Astrocyte (in vitro differentiated cells and primary cell): ENCODE measurements at regions not wholly inside any gene's neighbourhood (a gene's known extent, or its start where the extent isn't known, plus 50 kb on each side); places are given as distances from the start of the nearest gene placed in this dataset.
A peak's percentile ranks its signal among the peaks of the same experiment; 100 is the strongest.

Experiments
- DNase-seq: peaks from one replicate; pipeline ENCODE4 v3.0.0-alpha.2; 2010; ENCODE audit warnings: low read depth
- FAIRE-seq: peaks from 2 replicates; lab custom pipeline; 2011; peaks lifted over from hg19 to GRCh38; lab: Jason Lieb, UNC
- H2AFZ ChIP-seq: 2 replicates; pipeline ENCODE4 v1.6.0; 2012; ENCODE audit warnings: low read depth, low read length, inconsistent platforms
- H3K27ac ChIP-seq: 2 replicates; pipeline ENCODE4 v1.5.1; 2011; ENCODE audit warnings: low read depth, low read length, inconsistent platforms
- H3K27me3 ChIP-seq: 2 replicates; pipeline ENCODE4 v1.6.0; 2011; ENCODE audit warnings: low read length, inconsistent platforms; ENCODE audit not compliant: insufficient read depth
- H3K36me3 ChIP-seq: 2 replicates; pipeline ENCODE4 v1.5.1; 2011; ENCODE audit warnings: low read length, inconsistent platforms; ENCODE audit not compliant: insufficient read depth
- H3K4me1 ChIP-seq: 2 replicates; pipeline ENCODE4 v1.5.1; 2011; ENCODE audit warnings: low read length, inconsistent platforms; ENCODE audit not compliant: insufficient read depth
- H3K4me2 ChIP-seq: 2 replicates; pipeline ENCODE4 v1.6.0; 2012; ENCODE audit warnings: low read length, inconsistent platforms
- H3K4me3 ChIP-seq: 2 replicates; pipeline ENCODE4 v1.5.1; 2011; ENCODE audit warnings: low read depth, mild to moderate bottlenecking, low read length, inconsistent platforms; ENCODE audit not compliant: insufficient read depth
- H3K79me2 ChIP-seq: 2 replicates; pipeline ENCODE4 v1.6.0; 2012; ENCODE audit warnings: mild to moderate bottlenecking, low read length, inconsistent platforms; ENCODE audit not compliant: insufficient read depth
- H3K9ac ChIP-seq: 2 replicates; pipeline ENCODE4 v1.6.0; 2012; ENCODE audit warnings: mild to moderate bottlenecking, low read length, inconsistent platforms
- H3K9me3 ChIP-seq: 2 replicates; pipeline ENCODE4 v1.5.1; 2012; ENCODE audit warnings: low read depth, mild to moderate bottlenecking, low read length, inconsistent platforms; ENCODE audit not compliant: insufficient read depth
- H4K20me1 ChIP-seq: 2 replicates; pipeline ENCODE4 v1.6.0; 2012; ENCODE audit warnings: low read length, inconsistent platforms; ENCODE audit not compliant: insufficient read depth
- H3K27ac Mint-ChIP-seq: one replicate; pipeline ENCODE4 v1.8.0; 2021; ENCODE audit warnings: mild to moderate bottlenecking, mixed read lengths; ENCODE audit not compliant: unreplicated experiment
- H3K27me3 Mint-ChIP-seq: one replicate; pipeline ENCODE4 v1.8.0; 2021; ENCODE audit warnings: low read depth, mixed read lengths; ENCODE audit not compliant: unreplicated experiment
- H3K36me3 Mint-ChIP-seq: one replicate; pipeline ENCODE4 v1.8.0; 2021; ENCODE audit warnings: low read depth, mixed read lengths; ENCODE audit not compliant: unreplicated experiment
- H3K4me1 Mint-ChIP-seq: one replicate; pipeline ENCODE4 v1.8.0; 2021; ENCODE audit warnings: low read depth, mixed read lengths; ENCODE audit not compliant: unreplicated experiment
- H3K4me3 Mint-ChIP-seq: one replicate; pipeline ENCODE4 v1.8.0; 2021; ENCODE audit warnings: mild to moderate bottlenecking, moderate library complexity, mixed read lengths; ENCODE audit not compliant: unreplicated experiment
- H3K9me3 Mint-ChIP-seq: one replicate; pipeline ENCODE4 v1.8.0; 2021; ENCODE audit warnings: mild to moderate bottlenecking, mixed read lengths; ENCODE audit not compliant: unreplicated experiment
- CTCF ChIP-seq: IDR thresholded peaks from 2 replicates; pipeline ENCODE4 v1.5.1; 2011; ENCODE audit warnings: low read depth, mild to moderate bottlenecking, inconsistent platforms, low read length, moderate library complexity; ENCODE audit not compliant: insufficient read depth
- EZH2 ChIP-seq: IDR thresholded peaks from 2 replicates; pipeline ENCODE4 v1.6.1; 2012; ENCODE audit warnings: mild to moderate bottlenecking, low read length, inconsistent platforms; ENCODE audit not compliant: insufficient read depth

GRCh38 chr20:40268321-40269075, 420.5 kb downstream of the MAFB start:
- Mint-ChIP-seq H3K4me1 (peaks cover 2% of the 10 kb centered on the region), H3K4me3 (no peak overlapping the region), H3K27me3 (peaks cover 51% of the 10 kb centered on the region), H3K27ac (no peak overlapping the region), H3K36me3 (no peaks in the 10 kb centered on the region), H3K9me3 (peaks cover 6% of the 10 kb centered on the region)
- H3K4me2 ChIP-seq = no peak overlapping the region
- H3K9ac ChIP-seq = no peak overlapping the region
- no peak overlapping the region for H2AFZ ChIP-seq
- DNase-seq (no peak), FAIRE-seq (peak; percentile 45)
- H3K27ac ChIP-seq = no peak overlapping the region
- no peaks in the 10 kb centered on the region for H3K36me3 ChIP-seq
- H3K4me3 ChIP-seq = no peak overlapping the region
- no peaks in the 10 kb centered on the region for H3K79me2 ChIP-seq
- no peaks in the 10 kb centered on the region for H3K9me3 ChIP-seq
- H4K20me1 ChIP-seq = no peaks in the 10 kb centered on the region
- TF ChIP-seq CTCF (no peak), EZH2 (no peak)
- H3K27me3 ChIP-seq = no peaks in the 10 kb centered on the region
- H3K4me1 ChIP-seq = no peaks in the 10 kb centered on the region

DNA sequence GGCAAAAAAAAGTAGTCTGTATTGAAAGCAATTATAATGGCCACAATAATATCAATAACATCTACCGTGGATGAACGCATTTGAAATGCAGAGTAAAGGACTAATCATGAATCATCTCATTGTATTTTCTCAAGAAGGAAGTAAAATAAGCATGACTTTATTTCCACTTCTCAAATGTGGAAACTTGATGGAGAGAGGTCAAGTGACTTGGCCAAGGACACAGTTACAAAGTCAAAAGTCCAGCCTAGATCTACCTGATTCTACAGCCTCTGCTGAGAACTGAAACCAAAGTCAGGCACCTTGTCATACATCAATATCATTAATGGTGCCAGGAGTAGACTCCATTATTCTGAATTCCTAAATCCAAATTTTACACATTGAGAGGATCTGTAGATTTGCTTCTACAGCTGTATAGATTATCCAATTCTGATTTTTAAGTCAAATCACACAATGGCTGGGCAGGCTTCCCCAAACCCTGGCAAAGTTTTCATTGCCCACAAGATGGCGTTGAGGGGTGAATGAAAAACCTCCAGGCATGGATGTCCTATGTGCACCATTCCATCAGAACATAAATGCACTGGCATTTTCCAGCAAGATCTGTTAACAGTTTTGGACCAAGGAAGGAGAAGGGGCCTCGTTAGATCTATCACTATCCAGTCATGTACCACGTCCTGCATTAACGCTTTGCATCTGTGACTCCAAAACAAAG, 423.1 kb downstream of the MAFB start:
- H3K4me2 ChIP-seq = no peak overlapping the region
- H3K4me3 ChIP-seq = no peak overlapping the region
- H3K27me3 ChIP-seq = no peaks in the 10 kb centered on the region
- no peaks in the 10 kb centered on the region for H3K4me1 ChIP-seq
- FAIRE-seq (peak; percentile 47), DNase-seq (no peak)
- no peaks in the 10 kb centered on the region for H3K79me2 ChIP-seq
- Mint-ChIP-seq H3K9me3 (peaks cover 6% of the 10 kb centered on the region), H3K4me1 (peaks cover 3% of the 10 kb centered on the region), H3K4me3 (no peak overlapping the region), H3K27ac (no peak overlapping the region), H3K27me3 (peaks cover 32% of the 10 kb centered on the region), H3K36me3 (no peaks in the 10 kb centered on the region)
- no peak overlapping the region for H3K27ac ChIP-seq
- H2AFZ ChIP-seq = no peak overlapping the region
- H4K20me1 ChIP-seq = no peaks in the 10 kb centered on the region
- no peaks in the 10 kb centered on the region for H3K9me3 ChIP-seq
- TF ChIP-seq EZH2 (no peak), CTCF (no peak)
- no peaks in the 10 kb centered on the region for H3K36me3 ChIP-seq
- no peak overlapping the region for H3K9ac ChIP-seq

- no peaks in the 10 kb centered on the region for H3K9me3 ChIP-seq
- peaks cover 3% of the 10 kb centered on the region for H3K4me1 Mint-ChIP-seq
- no peak overlapping the region for H3K27ac Mint-ChIP-seq
- DNase-seq (no peak), FAIRE-seq (no peak)
- no peaks in the 10 kb centered on the region for H3K36me3 ChIP-seq
- no peak overlapping the region for H3K4me3 ChIP-seq
- H3K4me3 Mint-ChIP-seq = no peak overlapping the region
- H3K27ac ChIP-seq = no peak overlapping the region
- no peak overlapping the region for H3K4me2 ChIP-seq
- H3K27me3 ChIP-seq = no peaks in the 10 kb centered on the region
- H3K4me1 ChIP-seq = no peaks in the 10 kb centered on the region
- no peak overlapping the region for H2AFZ ChIP-seq
- H3K9ac ChIP-seq = no peak overlapping the region
- TF ChIP-seq CTCF = no peak
- no peak for TF ChIP-seq EZH2
- H3K79me2 ChIP-seq = no peaks in the 10 kb centered on the region
- H4K20me1 ChIP-seq = no peaks in the 10 kb centered on the region
- no peaks in the 10 kb centered on the region for H3K9me3 Mint-ChIP-seq
- H3K27me3 Mint-ChIP-seq = peaks cover 5% of the 10 kb centered on the region
- H3K36me3 Mint-ChIP-seq = no peaks in the 10 kb centered on the region
Observed at GRCh38 chr20:40262219-40262618, 426.8 kb downstream of the MAFB start.
